ENCODE measurements at regions not wholly inside any gene's neighbourhood (a gene's known extent, or its start where the extent isn't known, plus 50 kb on each side); places are given as distances from the start of the nearest gene placed in this dataset.

- Histone ChIP-seq H3K36me3 (replicated peaks in 1 of 2) (no peaks in the 10 kb centered on the region), H3K4me1 (replicated peaks in 1 of 2) (no peaks in the 10 kb centered on the region), H3K4me3 (no peak overlapping the region), H3K27me3 (no peaks in the 10 kb centered on the region), H3K9me3 (replicated peaks in 1 of 3) (no peaks in the 10 kb centered on the region), H3K27ac (no peak overlapping the region)
- intact Hi-C loops (cut with DNase I), result no loop called here
- TF ChIP-seq POLR2A (IDR thresholded peaks at IDR 0.05), result no peak
- TF ChIP-seq CTCF (IDR thresholded peaks at IDR 0.05), result no peak
- DNase-seq, result no peak
Measured at GRCh38 chr10:61232780-61233179, 220.4 kb downstream of the TMEM26 start.

DNA sequence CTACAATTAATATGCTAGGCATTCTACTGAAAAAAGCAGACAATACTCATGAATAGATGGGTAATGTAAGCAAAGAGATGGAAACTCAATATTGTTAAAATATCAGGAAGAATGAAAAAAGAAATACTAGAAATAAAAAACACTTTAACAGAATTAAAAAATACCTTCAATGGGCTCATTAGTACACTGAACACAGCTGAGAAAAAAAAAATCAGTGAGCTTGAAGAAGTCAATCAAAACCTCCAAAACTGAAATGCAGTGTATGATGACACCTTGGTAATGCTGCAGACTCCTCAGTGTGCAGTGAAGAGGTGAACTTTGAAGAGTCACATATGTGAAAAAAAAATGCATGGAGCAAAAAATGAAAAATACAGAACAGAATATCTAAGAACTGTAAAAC, 227.2 kb downstream of the TMEM26 start:
- no peak overlapping the region for H3K4me3 ChIP-seq
- intact Hi-C loops (cut with DNase I), result no loop called here
- no peaks in the 10 kb centered on the region for H3K36me3 ChIP-seq (replicated peaks in 1 of 2)
- DNase-seq, result no peak
- no peak for TF ChIP-seq POLR2A (IDR thresholded peaks at IDR 0.05)
- no peak overlapping the region for H3K27ac ChIP-seq
- H3K4me1 ChIP-seq (replicated peaks in 1 of 2), result no peaks in the 10 kb centered on the region
- H3K27me3 ChIP-seq, result no peaks in the 10 kb centered on the region
- peaks cover 0 to 14% (median 0%) of the 10 kb centered on the region in 3 donors for H3K9me3 ChIP-seq (replicated peaks in 1 of 3)

DNA sequence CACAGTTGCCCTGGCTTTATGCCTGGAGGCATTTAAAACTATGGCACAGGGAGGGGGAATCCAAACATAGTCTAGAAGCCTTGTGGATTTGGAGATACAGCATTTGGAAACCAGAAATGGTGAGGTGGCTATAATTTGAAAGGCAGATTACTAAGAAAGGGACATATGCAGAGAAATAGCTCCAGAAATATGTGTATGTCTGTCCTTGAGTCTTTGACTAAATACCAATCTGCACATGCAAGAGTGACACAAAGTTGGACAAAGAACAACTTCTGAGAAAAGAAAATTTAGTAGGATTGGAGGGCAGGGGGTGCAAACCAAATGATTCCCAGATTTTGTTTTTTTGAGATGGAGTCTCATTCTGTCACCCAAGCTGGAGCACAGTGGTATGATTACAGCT, 229.6 kb downstream of the TMEM26 start:
- H3K27me3 ChIP-seq, result no peaks in the 10 kb centered on the region
- no peaks in the 10 kb centered on the region for H3K4me1 ChIP-seq (replicated peaks in 1 of 2)
- intact Hi-C loops (cut with DNase I), result no loop called here
- H3K9me3 ChIP-seq (replicated peaks in 1 of 3), result peaks cover 0 to 14% (median 0%) of the 10 kb centered on the region in 3 donors
- DNase-seq, result no peak
- no peak overlapping the region for H3K4me3 ChIP-seq
- TF ChIP-seq POLR2A (IDR thresholded peaks at IDR 0.05) (no peak), CTCF (IDR thresholded peaks at IDR 0.05) (no peak)
- no peaks in the 10 kb centered on the region for H3K36me3 ChIP-seq (replicated peaks in 1 of 2)
- H3K27ac ChIP-seq, result no peak overlapping the region

GRCh38 chr10:61219696-61220095, 233.5 kb downstream of the TMEM26 start:
- Histone ChIP-seq H3K4me1 (replicated peaks in 1 of 2) (no peaks in the 10 kb centered on the region), H3K27me3 (no peaks in the 10 kb centered on the region), H3K27ac (no peak overlapping the region), H3K4me3 (no peak overlapping the region), H3K36me3 (replicated peaks in 1 of 2) (no peaks in the 10 kb centered on the region), H3K9me3 (replicated peaks in 1 of 3) (no peaks in the 10 kb centered on the region)
- no peak for DNase-seq
- intact Hi-C loops (cut with DNase I), result no loop called here
- TF ChIP-seq POLR2A (IDR thresholded peaks at IDR 0.05) (no peak), CTCF (IDR thresholded peaks at IDR 0.05) (no peak)
- WGBS, 4 donors, result 58 to 77% (median 72%) methylated on average over 1 of the region's 1 CpG

DNA sequence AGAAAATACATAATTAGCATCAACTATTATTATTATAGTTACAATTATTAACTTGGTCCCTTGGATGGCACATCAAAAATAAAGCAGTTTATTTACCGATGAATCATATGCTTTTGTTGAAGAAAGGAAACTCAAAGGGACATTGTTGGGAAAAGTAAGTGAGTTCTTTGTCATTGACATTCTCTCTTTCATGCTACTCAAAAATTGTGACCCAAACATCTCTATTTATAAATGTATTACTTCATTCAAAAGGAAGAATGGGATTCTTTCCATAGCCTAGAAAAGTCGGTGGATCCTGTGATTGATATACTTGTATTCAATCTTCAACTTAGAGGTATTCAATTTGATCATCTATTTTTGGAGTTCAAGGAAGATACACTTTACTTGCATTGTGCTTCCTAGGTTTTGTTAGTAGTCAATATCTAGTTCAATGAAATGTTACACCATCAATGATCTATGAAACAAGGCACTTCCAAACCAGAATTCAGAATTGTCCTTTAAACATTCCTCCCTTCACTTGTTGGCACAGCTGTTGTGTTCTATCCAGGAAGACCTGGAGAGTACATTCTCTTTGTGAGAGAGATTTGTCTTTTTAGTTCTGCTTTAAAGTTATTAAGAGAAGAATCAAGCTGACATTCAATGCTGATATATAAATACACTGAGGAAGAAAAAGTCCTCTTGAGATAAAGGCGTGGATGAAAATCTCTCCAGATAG, 235.2 kb downstream of the TMEM26 start:
- H3K9me3 ChIP-seq (replicated peaks in 1 of 3), result no peaks in the 10 kb centered on the region
- H3K4me3 ChIP-seq, result no peak overlapping the region
- no peak overlapping the region for H3K27ac ChIP-seq
- DNase-seq, result no peak
- WGBS, 4 donors, result 85 to 92% (median 89%) methylated on average over 3 of the region's 3 CpGs
- H3K36me3 ChIP-seq (replicated peaks in 1 of 2), result no peaks in the 10 kb centered on the region
- H3K27me3 ChIP-seq, result no peaks in the 10 kb centered on the region
- no peaks in the 10 kb centered on the region for H3K4me1 ChIP-seq (replicated peaks in 1 of 2)
- intact Hi-C loops (cut with DNase I), result no loop called here
- TF ChIP-seq CTCF (IDR thresholded peaks at IDR 0.05), result no peak
- no peak for TF ChIP-seq POLR2A (IDR thresholded peaks at IDR 0.05)
